Upper lobe of left lung (tissue), 4 donors: ENCODE measurements at regions not wholly inside any gene's neighbourhood (a gene's known extent, or its start where the extent isn't known, plus 50 kb on each side); places are given as distances from the start of the nearest gene placed in this dataset.

ENCODE experiments used
- CTCF ChIP-seq, 6 experiments: fragments of 450-650 bp in 4 of 6; fragments of 200-600 bp in 2 of 6; sonication (generic) in 2 of 6; IDR thresholded peaks; one replicate each; pipeline ENCODE4 v1.5.1; 2016 to 2019; ENCODE audit warnings: antibody characterized with exemption in 6 of 6
- EP300 ChIP-seq, 4 donors: sonication (generic); formaldehyde crosslinking; IDR thresholded peaks; one replicate each; pipeline ENCODE4 v1.5.1; 2017; ENCODE audit warnings: antibody characterized with exemption in 4 of 4, control low read depth in 2 of 4
- POLR2A ChIP-seq, 4 donors: fragments of 450-650 bp; IDR thresholded peaks; one replicate each; pipeline ENCODE4 v1.5.1; 2016 to 2017; ENCODE audit warnings: antibody characterized with exemption in 4 of 4, mild to moderate bottlenecking in 2 of 4
- POLR2AphosphoS5 ChIP-seq, 2 donors: sonication (generic); formaldehyde crosslinking; IDR thresholded peaks; one replicate each; pipeline ENCODE4 v1.5.1; 2017; ENCODE audit warnings: antibody characterized with exemption in 2 of 2

GRCh38 chr4:96969455-96969854, 1129.6 kb downstream of the PDHA2 start:
- no peak for TF ChIP-seq POLR2A (IDR thresholded peaks at IDR 0.05)
- TF ChIP-seq CTCF (IDR thresholded peaks at IDR 0.05) = no peak
- TF ChIP-seq POLR2AphosphoS5 (IDR thresholded peaks at IDR 0.05) = no peak
- no peak for TF ChIP-seq EP300 (IDR thresholded peaks at IDR 0.05)
